ENCODE measurements at regions not wholly inside any gene's neighbourhood (a gene's known extent, or its start where the extent isn't known, plus 50 kb on each side); places are given as distances from the start of the nearest gene placed in this dataset.

DNA sequence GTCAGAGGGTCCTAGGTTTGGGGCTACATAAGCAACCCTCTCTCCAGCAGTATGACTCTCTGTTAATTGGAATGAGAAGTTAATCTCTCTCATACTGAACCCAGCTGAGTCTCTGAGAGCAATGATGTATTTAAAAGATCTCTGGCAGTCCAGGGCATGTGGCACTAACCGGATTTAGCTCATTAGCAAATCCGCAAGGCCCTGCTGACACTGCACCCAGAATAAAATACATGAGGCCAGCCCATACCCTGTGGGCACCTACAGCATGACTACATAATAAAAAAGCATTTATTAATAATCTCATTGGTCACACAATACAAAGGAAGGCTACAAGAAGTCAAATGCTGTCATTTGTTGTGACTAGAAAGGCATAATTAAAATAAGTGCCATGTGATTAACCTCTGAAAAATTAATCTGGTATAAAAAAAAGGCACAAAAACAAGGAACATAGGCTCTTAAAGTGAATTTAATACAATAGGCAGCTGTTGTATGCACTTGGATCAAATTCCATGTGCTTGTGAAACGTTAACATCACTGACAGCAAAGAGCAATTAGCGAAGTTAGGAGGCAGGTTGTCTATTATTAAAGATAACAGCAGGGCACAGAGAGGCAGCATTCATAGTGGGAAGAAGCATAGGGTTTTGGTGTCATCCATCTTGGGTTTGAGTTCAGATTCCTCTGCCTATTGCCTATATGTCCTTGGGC lies 381.2 kb downstream of the WDR72 start:
- TF ChIP-seq CTCF (IDR thresholded peaks at IDR 0.05) (no peak), POLR2AphosphoS5 (IDR thresholded peaks at IDR 0.05) (no peak), POLR2A (IDR thresholded peaks at IDR 0.05) (no peak)
